ENCODE measurements at regions not wholly inside any gene's neighbourhood (a gene's known extent, or its start where the extent isn't known, plus 50 kb on each side); places are given as distances from the start of the nearest gene placed in this dataset.

DNA sequence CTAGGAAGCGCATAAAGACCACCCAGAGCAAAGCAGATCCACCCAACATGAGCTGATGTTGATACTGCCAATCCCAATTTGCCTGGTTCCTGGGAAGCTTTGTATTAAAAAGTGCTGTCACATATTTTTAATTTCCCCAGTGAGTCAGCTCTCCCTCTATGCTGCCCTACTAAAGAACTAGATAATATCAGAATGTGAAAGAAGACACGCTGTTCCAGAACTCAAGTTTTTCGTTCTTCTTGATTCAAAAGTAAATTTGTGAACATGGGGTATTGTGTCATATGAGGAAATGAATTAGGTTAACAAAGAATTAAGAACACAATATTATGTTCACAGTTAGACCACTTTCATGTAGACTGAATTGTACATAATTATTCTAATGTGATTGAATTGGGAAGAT is 734.2 kb upstream of the ALCAM start:
- no peak for TF ChIP-seq ZNF274 (IDR thresholded peaks at IDR 0.05; ENCODE audit: low read depth, low read length)
- H3K4me3 ChIP-seq (ENCODE audit: low read length) = no peak overlapping the region

- H3K4me3 ChIP-seq (ENCODE audit: low read length) = no peak overlapping the region
- no peak for TF ChIP-seq ZNF274 (IDR thresholded peaks at IDR 0.05; ENCODE audit: low read depth, low read length)
These were observed 733.8 kb upstream of the ALCAM start for GRCh38 chr3:104632947-104633346.

GRCh38 chr3:104635872-104636580 is 730.7 kb upstream of the ALCAM start:
- no peak overlapping the region for H3K4me3 ChIP-seq (ENCODE audit: low read length)
- no peak for TF ChIP-seq ZNF274 (IDR thresholded peaks at IDR 0.05; ENCODE audit: low read depth, low read length)

DNA sequence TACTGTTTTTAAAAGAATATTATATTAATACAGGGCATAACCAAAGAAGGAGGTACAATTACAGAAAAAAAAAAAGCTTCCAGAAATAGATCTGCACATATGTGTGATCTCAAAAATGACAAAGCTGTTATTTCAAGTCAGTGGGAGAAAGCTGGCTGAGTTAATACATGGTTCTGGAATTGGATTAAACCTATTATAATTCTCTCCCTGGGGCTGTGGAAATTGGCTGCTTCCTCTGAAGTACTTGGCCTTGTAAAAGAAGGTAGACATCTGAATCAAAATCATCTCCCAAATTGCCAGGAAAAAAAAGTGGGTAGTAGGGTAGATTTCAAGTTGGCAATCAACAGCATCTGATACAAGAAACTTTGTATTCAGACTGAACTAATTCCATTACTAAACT is 723.9 kb upstream of the ALCAM start:
- no peak for TF ChIP-seq ZNF274 (IDR thresholded peaks at IDR 0.05; ENCODE audit: low read depth, low read length)
- H3K4me3 ChIP-seq (ENCODE audit: low read length) = no peak overlapping the region

GRCh38 chr3:104646196-104646595 is 720.5 kb upstream of the ALCAM start:
- H3K4me3 ChIP-seq (ENCODE audit: low read length) = no peak overlapping the region
- no peak for TF ChIP-seq ZNF274 (IDR thresholded peaks at IDR 0.05; ENCODE audit: low read depth, low read length)

DNA sequence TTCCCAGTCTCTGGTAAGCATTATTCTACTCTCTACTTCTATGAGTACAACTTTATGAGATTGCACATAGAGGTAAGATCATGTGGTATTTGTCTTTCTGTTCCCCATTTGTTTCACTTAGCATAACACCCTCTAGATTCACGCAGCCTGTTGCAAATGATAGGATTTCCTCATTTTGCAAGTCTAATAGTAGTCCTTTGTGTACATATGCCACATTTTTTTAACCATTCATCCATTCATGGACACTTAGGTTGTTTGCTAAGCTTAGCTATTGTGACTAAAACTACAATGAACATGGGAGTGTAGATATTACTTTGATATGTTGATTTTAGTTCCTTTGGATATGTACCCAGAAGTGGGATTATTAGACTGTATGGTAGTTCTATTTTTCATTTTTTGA is 717.9 kb upstream of the ALCAM start:
- no peak overlapping the region for H3K4me3 ChIP-seq (ENCODE audit: low read length)
- no peak for TF ChIP-seq ZNF274 (IDR thresholded peaks at IDR 0.05; ENCODE audit: low read depth, low read length)

DNA sequence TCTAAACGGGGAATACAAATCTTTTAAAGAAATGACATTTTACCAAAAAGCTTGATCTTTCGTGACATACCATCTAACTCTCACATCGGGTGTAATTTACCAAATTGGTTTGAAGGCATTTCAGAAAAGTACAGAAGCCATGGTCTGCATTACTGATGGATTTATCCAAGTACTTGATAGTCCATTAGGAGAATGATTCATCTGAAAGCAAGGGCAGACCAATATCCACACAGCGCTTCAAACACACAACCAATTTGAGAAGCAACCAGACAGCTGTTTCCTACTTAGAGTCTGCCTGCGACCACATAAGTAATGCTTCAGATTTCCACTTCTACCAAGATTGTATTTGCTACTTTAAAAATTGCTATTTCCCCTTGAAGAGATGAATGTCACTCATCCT is 697.6 kb upstream of the ALCAM start:
- no peak for TF ChIP-seq ZNF274 (IDR thresholded peaks at IDR 0.05; ENCODE audit: low read depth, low read length)
- H3K4me3 ChIP-seq (ENCODE audit: low read length) = no peak overlapping the region

DNA sequence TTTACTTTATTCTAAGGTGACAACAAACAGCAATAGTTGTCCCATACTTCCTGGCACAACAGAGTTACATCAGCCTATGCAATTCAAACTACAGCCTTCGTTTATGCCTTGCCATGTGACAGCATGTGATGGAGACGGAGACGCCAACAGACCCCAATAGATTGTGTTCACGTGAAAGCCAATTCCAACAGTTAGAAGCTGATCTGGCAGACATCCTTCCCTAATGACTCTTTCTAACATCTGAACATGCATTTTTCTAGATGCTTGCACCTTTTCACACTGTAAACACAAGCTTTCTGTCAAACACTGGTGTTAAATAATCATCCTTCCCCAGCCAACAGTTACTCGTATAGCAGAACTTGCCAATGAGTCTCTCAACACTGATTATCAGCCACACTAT is 694.4 kb upstream of the ALCAM start:
- TF ChIP-seq ZNF274 (IDR thresholded peaks at IDR 0.05; ENCODE audit: low read depth, low read length) = no peak

DNA sequence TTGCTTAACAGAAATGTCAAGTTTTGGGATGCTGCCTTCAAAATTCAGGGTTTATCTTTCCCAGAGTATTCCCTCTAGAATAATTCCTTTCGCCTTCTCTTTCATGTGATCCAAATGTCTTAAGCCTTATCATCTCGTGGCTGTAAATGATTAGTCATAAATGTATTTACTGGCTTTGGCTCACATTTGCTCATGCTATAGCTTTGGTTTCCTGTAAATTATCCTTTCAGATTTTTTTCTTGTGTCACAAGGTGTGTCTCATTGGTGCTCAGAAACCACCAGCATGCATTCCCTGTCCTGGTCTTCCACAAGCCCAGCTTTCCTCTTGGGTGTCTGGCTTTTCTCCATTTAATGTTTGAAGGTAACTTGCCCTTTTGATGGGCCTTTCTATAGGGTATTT is 692.7 kb upstream of the ALCAM start:
- H3K4me3 ChIP-seq (ENCODE audit: low read length) = no peak overlapping the region
- TF ChIP-seq ZNF274 (IDR thresholded peaks at IDR 0.05; ENCODE audit: low read depth, low read length) = no peak

More for the DNA sequence above, 694.4 kb upstream of the ALCAM start:
- H3K4me3 ChIP-seq (ENCODE audit: low read length) = no peak overlapping the region

DNA sequence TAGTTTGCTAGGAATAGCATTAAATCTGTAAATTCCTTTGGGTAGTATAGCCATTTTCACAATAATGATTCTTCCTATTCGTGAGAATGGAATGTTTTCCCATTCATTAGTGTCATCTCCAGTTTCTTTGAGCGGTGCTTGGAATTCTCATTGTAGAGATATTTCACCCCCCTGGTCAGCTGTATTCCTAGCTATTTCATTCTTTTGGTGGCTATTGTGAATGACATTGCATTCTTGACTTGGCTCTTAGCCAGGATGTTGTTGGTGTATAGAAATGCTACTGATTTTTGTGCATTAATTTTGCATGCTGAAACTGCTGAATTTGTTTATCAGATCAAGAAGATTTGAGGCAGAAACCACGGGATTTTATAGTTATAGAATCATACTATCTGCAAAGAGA is 690.5 kb upstream of the ALCAM start:
- no peak for TF ChIP-seq ZNF274 (IDR thresholded peaks at IDR 0.05; ENCODE audit: low read depth, low read length)
- no peak overlapping the region for H3K4me3 ChIP-seq (ENCODE audit: low read length)

DNA sequence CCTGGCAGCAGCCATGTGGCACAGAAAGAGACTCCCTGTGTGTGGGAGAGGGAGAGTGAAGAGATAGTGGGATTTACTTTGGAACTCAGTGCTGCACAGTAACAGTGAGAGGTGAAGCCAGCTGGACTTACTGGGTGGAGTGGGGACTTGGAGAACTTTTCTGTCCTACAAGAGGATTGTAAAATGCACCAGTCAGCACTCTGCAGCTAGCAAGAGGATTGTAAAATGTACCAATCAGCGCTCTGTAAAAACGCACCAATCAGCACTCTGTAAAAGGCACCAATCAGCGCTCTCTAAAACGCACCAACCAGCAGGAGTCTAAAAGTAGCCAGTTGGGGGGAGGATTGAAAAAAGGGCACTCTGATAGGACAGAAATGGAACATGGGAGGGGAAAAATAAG is 688.8 kb upstream of the ALCAM start:
- no peak overlapping the region for H3K4me3 ChIP-seq (ENCODE audit: low read length)
- no peak for TF ChIP-seq ZNF274 (IDR thresholded peaks at IDR 0.05; ENCODE audit: low read depth, low read length)

- H3K4me3 ChIP-seq (ENCODE audit: low read length) = no peak overlapping the region
- TF ChIP-seq ZNF274 (IDR thresholded peaks at IDR 0.05; ENCODE audit: low read depth, low read length) = no peak
These were observed 681.2 kb upstream of the ALCAM start for GRCh38 chr3:104685492-104685891.

- no peak for TF ChIP-seq ZNF274 (IDR thresholded peaks at IDR 0.05; ENCODE audit: low read depth, low read length)
- H3K4me3 ChIP-seq (ENCODE audit: low read length) = no peak overlapping the region
These were observed 679.3 kb upstream of the ALCAM start for GRCh38 chr3:104687362-104687761.

DNA sequence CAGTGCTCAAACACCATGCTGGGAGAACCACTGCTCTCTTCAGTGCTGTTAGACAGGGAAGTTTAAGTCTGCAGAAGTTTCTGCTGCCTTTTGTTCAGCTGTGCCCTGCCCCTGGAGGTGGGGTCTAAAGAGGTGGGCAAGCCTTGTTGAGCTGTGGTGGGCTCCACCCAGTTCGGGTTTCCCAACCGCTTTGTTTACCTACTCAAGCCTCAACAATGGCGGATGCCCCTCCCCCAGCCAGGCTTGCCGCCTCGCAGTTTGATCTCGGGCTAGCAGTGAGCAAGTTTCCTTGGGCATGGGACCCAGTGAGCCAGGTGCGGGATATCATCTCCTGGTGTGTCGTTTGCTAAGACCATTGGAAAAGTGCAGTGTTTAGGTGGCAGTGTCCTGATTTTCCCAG is 670.2 kb upstream of the ALCAM start:
- TF ChIP-seq ZNF274 (IDR thresholded peaks at IDR 0.05; ENCODE audit: low read depth, low read length) = no peak
- H3K4me3 ChIP-seq (ENCODE audit: low read length) = no peak overlapping the region

- H3K4me3 ChIP-seq (ENCODE audit: low read length) = no peak overlapping the region
- no peak for TF ChIP-seq ZNF274 (IDR thresholded peaks at IDR 0.05; ENCODE audit: low read depth, low read length)
These were observed 655.3 kb upstream of the ALCAM start for GRCh38 chr3:104711406-104711805.

GRCh38 chr3:104715972-104716371 is 650.7 kb upstream of the ALCAM start:
- no peak overlapping the region for H3K4me3 ChIP-seq (ENCODE audit: low read length)
- no peak for TF ChIP-seq ZNF274 (IDR thresholded peaks at IDR 0.05; ENCODE audit: low read depth, low read length)

All from GM08714 (cell line).